NT2/D1 (cell line): ENCODE measurements at regions not wholly inside any gene's neighbourhood (a gene's known extent, or its start where the extent isn't known, plus 50 kb on each side); places are given as distances from the start of the nearest gene placed in this dataset.

Experiments used
- DNase-seq: peaks from one replicate; pipeline ENCODE4 v3.0.0-alpha.2; 2011; ENCODE audit warnings: low read depth, low spot score
- H3K27me3 ChIP-seq: 2 replicates; pipeline ENCODE4 v1.6.0; 2011; ENCODE audit warnings: mild to moderate bottlenecking; ENCODE audit not compliant: insufficient read length, insufficient read depth
- H3K36me3 ChIP-seq: 2 replicates; pipeline ENCODE4 v1.6.1; 2011; ENCODE audit warnings: mild to moderate bottlenecking, low read length, mixed read lengths; ENCODE audit not compliant: insufficient read depth, insufficient read length
- H3K4me1 ChIP-seq: 2 replicates; pipeline ENCODE4 v1.5.1; 2011; ENCODE audit not compliant: insufficient read depth, insufficient read length
- H3K4me3 ChIP-seq: 2 replicates; pipeline ENCODE4 v1.5.1; 2011; ENCODE audit warnings: low read depth; ENCODE audit not compliant: insufficient read length
- H3K9ac ChIP-seq: 2 replicates; pipeline ENCODE4 v1.6.0; 2011; ENCODE audit warnings: low read depth; ENCODE audit not compliant: insufficient read length
- H3K9me3 ChIP-seq: 2 replicates; pipeline ENCODE4 v1.5.1; 2011; ENCODE audit warnings: mild to moderate bottlenecking, low read length; ENCODE audit not compliant: insufficient read depth
- SUZ12 ChIP-seq: IDR thresholded peaks from 2 replicates; pipeline ENCODE4 v1.6.1; 2011; ENCODE audit not compliant: insufficient read length, insufficient read depth; ENCODE audit errors: extremely low read depth
- YY1 ChIP-seq: IDR thresholded peaks from 2 replicates; pipeline ENCODE4 v1.6.1; 2011; ENCODE audit not compliant: insufficient read length, insufficient read depth
- ZNF274 ChIP-seq: IDR thresholded peaks from 2 replicates; pipeline ENCODE4 v1.6.1; 2011; ENCODE audit warnings: mild to moderate bottlenecking, low read depth, low read length

DNA sequence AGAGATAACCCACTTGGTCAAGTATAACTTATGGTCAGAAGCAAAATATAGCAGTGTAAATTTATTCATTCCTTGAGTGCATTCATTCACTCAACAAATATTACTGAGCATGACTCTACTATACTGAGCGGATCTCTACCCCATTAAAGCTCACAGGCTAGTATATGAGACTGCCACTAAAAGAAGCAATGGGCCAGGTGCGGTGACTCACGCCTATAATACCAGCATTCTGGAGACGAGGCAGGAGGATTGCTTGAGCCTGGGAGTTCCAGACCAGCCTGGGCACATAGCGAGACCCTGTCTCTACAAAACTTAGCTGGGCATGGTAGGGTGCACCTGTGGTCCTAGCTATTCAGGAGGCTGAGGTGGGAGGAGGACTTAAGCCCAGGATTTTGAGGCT lies 197.6 kb upstream of the BLID start:
- Histone ChIP-seq H3K4me3 (no peak overlapping the region), H3K9ac (no peak overlapping the region)
- TF ChIP-seq YY1: no peak
- no peak for TF ChIP-seq ZNF274
- no peak for TF ChIP-seq SUZ12

DNA sequence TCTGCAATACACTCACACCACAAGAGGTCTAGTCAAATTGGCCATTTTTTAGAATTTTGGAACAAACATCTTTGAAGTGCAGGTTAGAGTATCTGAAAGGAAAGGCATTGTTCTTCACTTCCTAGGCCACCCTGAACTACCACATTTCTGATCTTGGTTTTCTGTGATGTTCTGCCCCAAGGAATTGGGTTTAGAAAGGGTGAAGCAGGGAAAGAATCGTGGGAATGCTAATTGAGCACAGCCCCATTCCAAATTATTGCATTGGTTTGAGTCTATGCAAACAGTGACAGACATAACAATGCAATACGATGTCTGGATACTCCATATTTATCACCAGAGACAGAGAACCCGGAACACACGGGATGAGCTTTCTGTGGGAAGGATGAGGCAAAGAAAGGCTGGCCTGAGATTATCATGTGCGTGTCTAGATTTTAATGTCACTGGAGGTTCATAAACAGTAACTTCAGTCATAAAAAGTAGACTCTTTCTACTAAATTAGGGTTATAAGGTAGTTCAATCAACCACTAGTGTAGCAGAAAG lies 195.3 kb upstream of the BLID start:
- no peak overlapping the region for H3K9ac ChIP-seq
- no peak for DNase-seq
- TF ChIP-seq SUZ12 (no peak), ZNF274 (no peak), YY1 (no peak)
- no peaks in the 10 kb centered on the region for H3K9me3 ChIP-seq
- no peaks in the 10 kb centered on the region for H3K36me3 ChIP-seq
- no peak overlapping the region for H3K4me3 ChIP-seq
- no peaks in the 10 kb centered on the region for H3K27me3 ChIP-seq
- H3K4me1 ChIP-seq: no peaks in the 10 kb centered on the region

More for the DNA sequence above, 197.6 kb upstream of the BLID start:
- DNase-seq: no peak
- H3K27me3 ChIP-seq: no peaks in the 10 kb centered on the region
- H3K9me3 ChIP-seq: no peaks in the 10 kb centered on the region
- no peaks in the 10 kb centered on the region for H3K4me1 ChIP-seq
- no peaks in the 10 kb centered on the region for H3K36me3 ChIP-seq

DNA sequence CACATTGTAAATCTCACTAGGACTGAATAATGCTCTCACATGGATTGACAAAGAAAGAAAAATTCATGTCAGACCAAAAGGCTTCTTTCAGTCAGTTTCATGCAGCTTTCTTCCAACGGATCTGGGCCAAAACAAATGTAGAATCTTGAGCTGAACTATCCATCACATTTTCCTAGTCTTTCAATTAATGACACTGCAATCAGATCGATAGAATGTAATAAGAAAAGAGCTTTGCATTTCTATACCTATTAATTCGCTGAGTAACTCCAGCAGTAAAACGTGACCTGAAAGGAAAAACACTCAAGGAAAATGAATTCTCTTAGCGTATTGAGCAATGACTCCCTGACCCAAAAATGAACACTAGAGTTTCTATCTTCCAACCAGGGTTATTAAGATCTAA lies 194.8 kb upstream of the BLID start:
- no peaks in the 10 kb centered on the region for H3K4me1 ChIP-seq
- DNase-seq: no peak

DNA sequence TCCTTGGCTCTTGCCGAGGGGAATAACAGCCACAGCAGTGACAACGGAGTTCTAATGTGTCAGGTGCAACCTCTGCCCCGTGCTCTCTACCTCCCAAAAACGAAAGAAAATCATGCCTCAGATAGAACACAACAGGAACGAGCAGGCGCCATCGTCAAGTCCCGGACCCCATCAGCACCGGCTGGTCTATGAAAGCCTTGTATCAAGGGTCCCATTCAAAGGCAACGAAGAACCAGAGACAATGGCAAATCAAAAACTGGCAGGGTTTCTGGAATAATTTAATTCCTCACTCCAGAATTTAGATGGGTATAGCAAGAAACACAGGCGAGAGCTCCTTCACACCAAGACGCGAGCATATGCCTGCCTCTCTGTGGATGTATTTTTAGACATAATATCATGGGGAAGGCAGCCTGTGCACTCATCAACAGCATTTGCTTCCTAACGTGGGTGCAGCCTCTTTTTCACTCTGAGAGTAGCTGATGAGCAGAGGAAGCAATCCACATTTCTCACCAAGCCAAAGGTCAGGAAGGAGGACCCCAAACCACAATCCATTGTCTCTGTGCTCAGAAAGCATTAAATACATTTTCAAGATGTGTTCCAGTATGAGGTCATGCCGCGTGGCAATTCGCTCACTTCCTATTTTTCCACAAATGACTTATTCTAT lies 193.4 kb upstream of the BLID start:
- TF ChIP-seq SUZ12: no peak
- no peak overlapping the region for H3K9ac ChIP-seq
- H3K9me3 ChIP-seq: no peaks in the 10 kb centered on the region
- no peak for DNase-seq
- no peaks in the 10 kb centered on the region for H3K4me1 ChIP-seq
- H3K36me3 ChIP-seq: no peaks in the 10 kb centered on the region
- no peak overlapping the region for H3K4me3 ChIP-seq
- no peaks in the 10 kb centered on the region for H3K27me3 ChIP-seq

More for the DNA sequence above, 194.8 kb upstream of the BLID start:
- TF ChIP-seq SUZ12 (no peak), ZNF274 (no peak), YY1 (no peak)
- no peaks in the 10 kb centered on the region for H3K27me3 ChIP-seq
- no peaks in the 10 kb centered on the region for H3K9me3 ChIP-seq
- no peak overlapping the region for H3K9ac ChIP-seq
- no peaks in the 10 kb centered on the region for H3K36me3 ChIP-seq
- H3K4me3 ChIP-seq: no peak overlapping the region

DNA sequence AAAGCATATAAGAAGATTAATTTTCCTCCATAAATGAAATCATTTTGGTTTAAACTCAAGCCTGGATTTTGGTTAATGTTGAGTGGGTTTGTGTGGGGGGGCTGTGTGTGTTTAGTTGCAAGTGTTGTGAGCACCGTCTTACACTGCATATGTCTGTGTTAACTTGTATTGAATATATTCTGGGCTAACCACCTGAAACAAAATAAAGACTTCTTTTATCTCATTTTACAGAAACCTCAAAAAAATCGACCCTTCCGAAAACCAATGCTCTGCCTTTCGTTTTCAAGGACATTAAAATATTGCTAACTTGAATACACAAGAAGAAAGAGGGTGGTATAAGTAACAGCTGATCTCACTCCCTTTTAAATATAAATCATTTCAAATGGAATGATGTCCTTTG lies 192.2 kb upstream of the BLID start:
- no peak overlapping the region for H3K4me3 ChIP-seq
- H3K36me3 ChIP-seq: no peaks in the 10 kb centered on the region
- H3K9me3 ChIP-seq: no peaks in the 10 kb centered on the region
- TF ChIP-seq SUZ12 (no peak), YY1 (no peak), ZNF274 (no peak)
- H3K9ac ChIP-seq: no peak overlapping the region
- no peak for DNase-seq
- H3K4me1 ChIP-seq: no peaks in the 10 kb centered on the region
- H3K27me3 ChIP-seq: no peaks in the 10 kb centered on the region

DNA sequence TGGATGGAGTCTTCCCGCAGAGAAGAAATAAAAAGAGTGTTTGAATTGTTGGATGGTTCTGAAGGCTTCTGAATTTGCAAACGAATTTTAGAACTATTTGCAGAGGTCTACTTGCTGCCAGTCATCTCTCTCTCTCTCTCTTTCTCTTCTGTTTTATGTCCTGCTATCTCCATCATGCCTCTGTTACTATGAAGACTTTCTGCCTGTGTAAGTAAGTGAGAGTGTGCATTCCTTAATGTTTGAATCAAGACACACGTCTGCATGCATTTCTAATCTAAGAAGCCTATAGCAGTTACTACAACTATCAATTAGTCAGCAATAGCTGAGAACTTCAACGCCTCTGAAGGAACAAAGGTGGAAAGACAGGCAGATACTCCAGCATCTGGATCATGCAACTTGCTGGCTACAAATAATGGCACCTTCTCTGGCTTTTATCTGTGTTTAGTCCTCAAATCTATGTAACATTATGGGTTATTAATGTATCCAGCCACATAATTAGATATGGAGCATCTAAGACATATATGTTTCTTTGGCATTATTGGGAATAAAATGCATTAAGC lies 191.5 kb upstream of the BLID start:
- TF ChIP-seq SUZ12 (no peak), ZNF274 (no peak), YY1 (no peak)
- DNase-seq: no peak
- no peak overlapping the region for H3K4me3 ChIP-seq
- H3K9ac ChIP-seq: no peak overlapping the region
- H3K36me3 ChIP-seq: no peaks in the 10 kb centered on the region
- no peaks in the 10 kb centered on the region for H3K27me3 ChIP-seq
- H3K4me1 ChIP-seq: no peaks in the 10 kb centered on the region
- H3K9me3 ChIP-seq: no peaks in the 10 kb centered on the region

DNA sequence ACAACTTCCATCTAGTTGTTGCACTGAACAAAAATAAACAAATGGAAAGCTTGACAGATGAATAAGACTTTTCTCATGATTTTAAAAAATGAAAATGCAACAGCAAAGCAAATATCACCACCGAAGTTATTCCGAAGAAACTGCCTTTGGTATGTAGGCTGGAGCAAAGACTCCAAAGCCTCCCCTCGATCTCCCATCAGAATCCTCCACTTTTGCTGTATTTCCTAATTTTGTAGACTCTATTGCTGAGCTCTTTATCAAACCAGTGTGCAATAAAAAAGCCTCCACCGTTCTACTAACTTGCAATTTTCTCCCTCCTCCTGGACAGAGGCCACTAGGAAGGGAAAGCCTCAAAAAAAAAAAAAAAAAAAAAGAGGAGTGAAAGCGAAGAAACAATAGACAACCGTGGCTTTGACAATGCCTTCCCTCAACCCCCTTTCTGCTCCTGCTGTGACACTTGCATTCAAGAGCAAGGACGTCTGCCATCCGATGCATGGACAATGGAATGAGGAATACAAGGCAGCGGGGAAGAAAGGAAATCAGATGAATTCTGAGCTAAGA lies 190.9 kb upstream of the BLID start:
- TF ChIP-seq YY1 (no peak), SUZ12 (no peak), ZNF274 (no peak)
- DNase-seq: peak; percentile 68

More for the DNA sequence above, 190.9 kb upstream of the BLID start:
- Histone ChIP-seq H3K27me3 (no peaks in the 10 kb centered on the region), H3K9me3 (no peaks in the 10 kb centered on the region), H3K4me1 (no peaks in the 10 kb centered on the region), H3K4me3 (no peak overlapping the region), H3K9ac (no peak overlapping the region), H3K36me3 (no peaks in the 10 kb centered on the region)
